Spleen (tissue), 7 donors: ENCODE measurements at regions not wholly inside any gene's neighbourhood (a gene's known extent, or its start where the extent isn't known, plus 50 kb on each side); places are given as distances from the start of the nearest gene placed in this dataset.

Experiments used
- POLR2A ChIP-seq, 3 donors: fragments of 450-650 bp; IDR thresholded peaks; one replicate each; pipeline ENCODE4 v1.5.1; 2017; ENCODE audit warnings: antibody characterized with exemption in 3 of 3, mild to moderate bottlenecking in 1 of 3
- POLR2AphosphoS5 ChIP-seq, 3 donors: sonication (generic); formaldehyde crosslinking; IDR thresholded peaks; one replicate each; pipeline ENCODE4 v1.5.1; 2017; ENCODE audit warnings: antibody characterized with exemption in 3 of 3
- TF ChIP-seq, protein P1 (sequence below), 11 experiments: fragments of 200-600 bp in 7 of 11; fragments of 450-650 bp in 4 of 11; sonication (generic) in 4 of 11; IDR thresholded peaks in 8 of 11; conservative IDR thresholded peaks in 3 of 11; 1 replicate in 7 of 11; 2 replicates in 4 of 11; pipeline versions ENCODE4 v1.4.0 to v1.8.0; 2016 to 2021; ENCODE audit warnings: antibody characterized with exemption in 11 of 11, inconsistent platforms in 4 of 11, mild to moderate bottlenecking in 1 of 11
- donor health status: DM: no; HTN: no; CAD: no; lungs with moderate emphysema.
- donor health status: DM: no; HTN: no; CAD: no.
- donor health status: DM: no; HTN: no; CAD: no.

DNA sequence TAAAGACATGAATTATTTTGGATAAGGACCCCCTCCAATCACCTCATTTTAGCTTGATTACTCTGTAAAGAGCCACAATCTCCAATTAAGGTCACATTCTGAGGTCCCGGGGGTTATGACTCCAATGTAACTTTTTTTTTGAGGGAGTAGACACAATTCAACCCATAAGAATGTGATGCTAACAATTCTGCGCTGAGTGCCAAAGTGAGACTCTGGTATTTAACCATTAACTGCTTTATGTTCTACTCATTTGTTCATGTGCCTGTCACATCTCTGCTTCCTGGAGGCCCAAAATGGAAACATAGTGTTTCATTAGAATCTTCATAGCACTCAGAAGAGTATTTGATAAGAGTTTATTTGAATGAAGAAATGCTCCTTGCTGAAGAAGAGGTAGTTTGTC lies 234.8 kb downstream of the CPE start:
- TF ChIP-seq, protein P1, sequence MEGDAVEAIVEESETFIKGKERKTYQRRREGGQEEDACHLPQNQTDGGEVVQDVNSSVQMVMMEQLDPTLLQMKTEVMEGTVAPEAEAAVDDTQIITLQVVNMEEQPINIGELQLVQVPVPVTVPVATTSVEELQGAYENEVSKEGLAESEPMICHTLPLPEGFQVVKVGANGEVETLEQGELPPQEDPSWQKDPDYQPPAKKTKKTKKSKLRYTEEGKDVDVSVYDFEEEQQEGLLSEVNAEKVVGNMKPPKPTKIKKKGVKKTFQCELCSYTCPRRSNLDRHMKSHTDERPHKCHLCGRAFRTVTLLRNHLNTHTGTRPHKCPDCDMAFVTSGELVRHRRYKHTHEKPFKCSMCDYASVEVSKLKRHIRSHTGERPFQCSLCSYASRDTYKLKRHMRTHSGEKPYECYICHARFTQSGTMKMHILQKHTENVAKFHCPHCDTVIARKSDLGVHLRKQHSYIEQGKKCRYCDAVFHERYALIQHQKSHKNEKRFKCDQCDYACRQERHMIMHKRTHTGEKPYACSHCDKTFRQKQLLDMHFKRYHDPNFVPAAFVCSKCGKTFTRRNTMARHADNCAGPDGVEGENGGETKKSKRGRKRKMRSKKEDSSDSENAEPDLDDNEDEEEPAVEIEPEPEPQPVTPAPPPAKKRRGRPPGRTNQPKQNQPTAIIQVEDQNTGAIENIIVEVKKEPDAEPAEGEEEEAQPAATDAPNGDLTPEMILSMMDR (IDR thresholded peaks at IDR 0.05 in 8 of 11, conservative IDR thresholded peaks at IDR 0.05 in 3 of 11) = no peak
- TF ChIP-seq POLR2A (IDR thresholded peaks at IDR 0.05) (no peak), POLR2AphosphoS5 (IDR thresholded peaks at IDR 0.05) (no peak)
